NCI-H524 treated with DMSO at 0.1 percent for 48 hours (cell line): ENCODE measurements at regions not wholly inside any gene's neighbourhood (a gene's known extent, or its start where the extent isn't known, plus 50 kb on each side); places are given as distances from the start of the nearest gene placed in this dataset.
A peak's percentile ranks its signal among the peaks of the same experiment; 100 is the strongest.

Source experiments
- DNase-seq: peaks from one replicate; lab custom pipeline; 2025; lab: John Stamatoyannopoulos, UW

GRCh38 chr6:134866563-134866962 is 83.3 kb downstream of the ALDH8A1 start:
- no peak for DNase-seq

- DNase-seq = no peak
Measured at GRCh38 chr6:134864558-134864957, 85.3 kb downstream of the ALDH8A1 start.

GRCh38 chr6:134863763-134864510 is 86.0 kb downstream of the ALDH8A1 start:
- no peak for DNase-seq

- DNase-seq = no peak
Measured at GRCh38 chr6:134854366-134854765, 95.5 kb downstream of the ALDH8A1 start.

GRCh38 chr6:134853111-134854055 is 96.5 kb downstream of the ALDH8A1 start:
- DNase-seq = no peak

GRCh38 chr6:134851548-134851947 is 98.4 kb downstream of the ALDH8A1 start:
- DNase-seq = no peak

GRCh38 chr6:134850721-134851305 is 99.1 kb downstream of the ALDH8A1 start:
- DNase-seq = no peak

- no peak for DNase-seq
Measured at GRCh38 chr6:134849920-134850447, 99.9 kb downstream of the ALDH8A1 start.

GRCh38 chr6:134848076-134848475 is 101.8 kb downstream of the ALDH8A1 start:
- no peak for DNase-seq

GRCh38 chr6:134846865-134847264 is 103.0 kb downstream of the ALDH8A1 start:
- DNase-seq = no peak

- no peak for DNase-seq
Measured at GRCh38 chr6:134846031-134846430, 103.9 kb downstream of the ALDH8A1 start.

- DNase-seq = no peak
Measured at GRCh38 chr6:134844120-134844519, 105.8 kb downstream of the ALDH8A1 start.

- DNase-seq = no peak
Measured at GRCh38 chr6:134840086-134840867, 109.6 kb downstream of the ALDH8A1 start.

GRCh38 chr6:134835993-134836392 is 113.9 kb downstream of the ALDH8A1 start:
- peak; percentile 25 for DNase-seq

GRCh38 chr6:134830940-134831339 is 119.0 kb downstream of the ALDH8A1 start:
- peak; percentile 96 for DNase-seq

- DNase-seq = no peak
Measured at GRCh38 chr6:134830194-134830593, 119.7 kb downstream of the ALDH8A1 start.

- DNase-seq = no peak
Measured at GRCh38 chr6:134828641-134829040, 121.3 kb downstream of the ALDH8A1 start.

GRCh38 chr6:134826889-134827737 is 122.8 kb downstream of the ALDH8A1 start:
- no peak for DNase-seq

- DNase-seq = no peak
Measured at GRCh38 chr6:134823710-134824034, 126.2 kb downstream of the ALDH8A1 start.

GRCh38 chr6:134822920-134823709 is 126.8 kb downstream of the ALDH8A1 start:
- DNase-seq = peak; percentile 62
